Ureter (tissue), 1 donor: ENCODE measurements at regions not wholly inside any gene's neighbourhood (a gene's known extent, or its start where the extent isn't known, plus 50 kb on each side); places are given as distances from the start of the nearest gene placed in this dataset.

Source experiments
- DNase-seq: peaks from one replicate; pipeline ENCODE4 v3.0.0-alpha.2; 2020; ENCODE audit warnings: low spot score
- donor health status: DM: yes; HTN: yes; CAD: no.

- no peak for DNase-seq
Observed at GRCh38 chr11:98836156-98836555, 184.6 kb upstream of the CNTN5 start.

DNA sequence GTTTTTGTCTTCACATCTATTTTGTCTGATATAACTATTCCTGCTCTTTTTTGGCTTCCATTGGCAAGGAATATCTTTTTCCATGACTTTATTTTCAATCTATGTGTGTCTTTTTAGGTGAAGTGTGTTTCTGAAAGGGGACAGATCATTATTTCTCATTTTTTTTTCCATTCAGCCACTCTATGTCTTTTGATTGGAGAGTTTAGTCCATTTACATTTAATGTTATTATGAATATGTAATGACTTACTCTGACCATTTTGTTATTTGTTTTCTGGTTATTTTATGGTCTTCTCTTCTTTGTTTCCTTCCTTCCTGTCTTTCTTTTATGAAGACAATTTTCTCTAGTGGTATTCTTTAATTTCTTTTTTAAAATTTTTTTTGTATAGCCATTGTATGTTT, 178.6 kb upstream of the CNTN5 start:
- DNase-seq = no peak

DNA sequence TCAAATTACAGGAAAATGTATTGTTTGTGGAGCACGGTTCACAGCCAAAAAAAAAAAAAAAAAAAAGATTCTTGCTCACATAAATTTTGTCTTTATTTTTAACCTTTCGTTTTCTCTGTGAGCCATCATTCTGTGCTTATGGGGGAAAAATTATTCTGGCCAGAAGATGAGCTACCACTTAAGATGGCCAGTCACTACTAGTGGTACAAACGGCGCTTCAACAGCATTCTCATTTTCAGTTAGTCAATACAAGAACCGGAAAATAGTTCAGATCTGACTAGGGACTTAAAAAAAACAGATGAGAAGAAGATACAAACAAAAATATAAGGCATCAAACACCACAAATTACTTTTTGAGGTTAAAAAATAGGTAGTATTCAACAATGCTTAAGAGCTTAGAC, 158.6 kb upstream of the CNTN5 start:
- DNase-seq = no peak

DNA sequence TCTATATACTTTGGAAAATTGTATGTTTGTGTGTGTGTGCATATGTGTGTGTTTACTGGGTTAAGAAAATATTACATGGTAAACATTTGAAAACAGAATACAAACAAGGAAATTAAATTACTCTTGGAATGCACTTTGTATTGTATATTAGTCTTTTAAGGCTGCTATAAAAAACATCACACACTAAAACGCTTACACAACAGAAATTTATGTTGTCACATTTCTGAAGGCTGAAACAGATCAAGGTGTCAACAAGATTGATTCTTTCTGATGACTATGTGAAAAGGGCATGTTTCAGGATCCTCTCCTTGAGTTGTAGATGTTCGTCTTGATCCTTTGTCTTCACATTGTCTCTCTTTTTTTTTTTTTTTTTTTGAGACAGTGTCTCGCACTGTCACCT, 149.1 kb upstream of the CNTN5 start:
- DNase-seq = no peak

- no peak for DNase-seq
Observed at GRCh38 chr11:98874050-98874449, 146.7 kb upstream of the CNTN5 start.

- DNase-seq = no peak
Observed at GRCh38 chr11:98895936-98896335, 124.8 kb upstream of the CNTN5 start.

GRCh38 chr11:98940913-98941312, 79.8 kb upstream of the CNTN5 start:
- no peak for DNase-seq

GRCh38 chr11:98944461-98944860, 76.3 kb upstream of the CNTN5 start:
- DNase-seq = no peak

DNA sequence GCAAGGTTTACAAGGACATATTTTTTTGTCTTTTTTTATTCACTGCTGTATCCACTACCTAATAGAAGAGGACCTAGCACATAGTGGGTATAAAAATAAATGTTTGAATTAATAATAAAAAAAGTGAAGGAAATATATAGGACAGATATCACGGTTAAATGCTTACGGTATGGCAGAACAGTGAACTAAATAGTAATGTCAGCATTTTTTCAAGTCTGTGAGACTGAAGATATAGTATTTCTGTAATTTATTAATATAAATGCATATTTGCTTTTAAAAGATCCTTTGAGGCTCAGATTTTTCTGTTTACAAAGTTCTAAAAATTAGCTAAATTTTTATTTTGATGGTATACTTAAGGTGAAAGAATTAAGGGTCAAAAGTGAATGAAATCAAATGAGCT, 68.6 kb upstream of the CNTN5 start:
- DNase-seq = no peak

DNA sequence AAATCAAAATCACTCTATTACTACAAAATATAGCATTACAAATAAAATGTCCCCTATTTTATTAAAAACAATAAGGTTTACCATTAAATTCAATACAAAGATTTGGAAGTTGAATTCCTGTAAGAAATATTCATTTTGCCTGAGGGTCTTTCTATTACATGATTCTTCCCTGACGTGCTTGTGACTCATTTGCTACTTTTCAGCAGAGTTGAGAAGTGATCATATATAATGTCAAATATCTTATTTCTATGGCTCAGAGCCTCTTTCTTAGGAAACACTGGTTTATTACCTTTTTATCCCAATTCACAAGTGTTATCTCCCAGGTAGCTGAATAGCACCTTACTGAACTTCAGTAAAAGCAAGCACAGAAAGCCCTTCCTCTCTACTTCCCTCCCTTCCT, 65.2 kb upstream of the CNTN5 start:
- DNase-seq = no peak

DNA sequence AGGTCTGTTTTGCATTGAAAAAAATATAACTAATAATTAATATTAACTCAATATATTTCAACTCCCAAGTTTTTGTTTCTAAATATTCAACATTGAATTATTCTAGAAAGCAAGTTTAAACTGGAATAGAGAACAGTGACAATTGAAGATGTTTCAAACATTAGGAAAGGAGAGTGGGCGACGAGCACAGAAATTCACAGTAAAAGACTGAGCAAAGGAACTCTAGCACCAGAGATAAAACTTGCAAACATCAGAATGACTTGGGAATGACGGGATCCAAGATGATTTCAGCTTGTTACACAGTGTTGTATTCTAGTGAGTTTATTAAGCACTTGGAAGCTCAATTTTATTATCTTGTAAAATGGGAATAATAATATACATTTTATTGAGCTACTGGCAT, 56.6 kb upstream of the CNTN5 start:
- no peak for DNase-seq

- DNase-seq = no peak
Observed at GRCh38 chr11:98965358-98965757, 55.4 kb upstream of the CNTN5 start.

DNA sequence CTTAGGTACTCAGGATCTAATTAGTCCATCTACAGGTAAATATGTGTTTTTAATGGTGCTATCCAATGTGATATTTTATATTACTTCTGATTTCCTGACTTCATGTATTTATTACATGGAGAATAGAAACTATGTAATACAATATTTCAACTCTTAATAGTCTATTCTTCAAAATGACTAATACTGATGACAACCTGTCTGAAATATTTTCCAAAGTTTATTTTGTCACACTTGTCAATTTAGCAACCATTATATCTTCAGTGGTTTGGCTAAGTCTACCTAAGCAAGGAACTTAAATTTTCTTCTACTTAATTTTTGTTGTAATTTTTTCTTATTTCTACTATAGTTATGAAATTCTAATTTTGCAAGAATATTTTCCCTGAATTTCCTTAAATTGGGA, 55.0 kb upstream of the CNTN5 start:
- no peak for DNase-seq

DNA sequence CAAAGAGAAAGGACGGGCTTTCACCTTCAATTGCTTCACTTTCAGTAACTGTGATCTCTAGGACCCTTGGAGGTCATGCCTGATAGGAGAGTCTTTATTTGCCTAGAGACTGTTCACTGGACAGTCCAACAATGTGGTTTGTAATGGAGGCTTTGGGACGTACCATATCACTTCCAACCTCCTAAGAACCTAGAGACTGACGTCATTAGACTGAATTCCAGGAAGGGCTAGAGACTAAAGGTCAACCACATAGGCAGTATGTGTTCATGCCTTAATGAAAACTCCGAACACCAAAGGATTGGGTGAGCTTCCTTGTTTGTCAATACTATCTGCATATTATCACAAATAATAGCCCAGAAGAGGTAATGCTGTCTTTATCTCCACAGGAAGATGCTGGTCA, 53.7 kb upstream of the CNTN5 start:
- DNase-seq = no peak
